Inferior parietal cortex (tissue), 1 donor: ENCODE measurements at regions not wholly inside any gene's neighbourhood (a gene's known extent, or its start where the extent isn't known, plus 50 kb on each side); places are given as distances from the start of the nearest gene placed in this dataset.

Experiments
- DNase-seq: peaks from one replicate; pipeline ENCODE4 v3.0.0-alpha.2; 2016; ENCODE audit errors: extremely low spot score

- peak; percentile 44 for DNase-seq
Observed at GRCh38 chr22:42180349-42180842, 49.8 kb upstream of the CYP2D6 start.
